Osteocyte (in vitro differentiated cells): ENCODE measurements at regions not wholly inside any gene's neighbourhood (a gene's known extent, or its start where the extent isn't known, plus 50 kb on each side); places are given as distances from the start of the nearest gene placed in this dataset.

Source experiments
- DNase-seq: peaks from one replicate; pipeline ENCODE4 v3.0.0; 2021; ENCODE audit warnings: mixed read lengths; ENCODE audit not compliant: unreplicated experiment; ENCODE audit errors: extremely low spot score
- H3K27ac Mint-ChIP-seq: one replicate; pipeline ENCODE4 v1.8.0; 2021; ENCODE audit warnings: mild to moderate bottlenecking, mixed read lengths; ENCODE audit not compliant: unreplicated experiment
- H3K27me3 Mint-ChIP-seq: one replicate; pipeline ENCODE4 v1.8.0; 2021; ENCODE audit warnings: mixed read lengths; ENCODE audit not compliant: unreplicated experiment
- H3K36me3 Mint-ChIP-seq: one replicate; pipeline ENCODE4 v1.8.0; 2021; ENCODE audit warnings: mixed read lengths; ENCODE audit not compliant: unreplicated experiment
- H3K4me1 Mint-ChIP-seq: one replicate; pipeline ENCODE4 v1.8.0; 2021; ENCODE audit warnings: mixed read lengths; ENCODE audit not compliant: unreplicated experiment
- H3K4me3 Mint-ChIP-seq: one replicate; pipeline ENCODE4 v1.8.0; 2021; ENCODE audit warnings: mild to moderate bottlenecking, moderate library complexity, mixed read lengths; ENCODE audit not compliant: unreplicated experiment
- H3K9me3 Mint-ChIP-seq: one replicate; pipeline ENCODE4 v1.8.0; 2021; ENCODE audit warnings: mixed read lengths; ENCODE audit not compliant: unreplicated experiment
- CTCF ChIP-seq: fragments of 200-600 bp; sonication (generic); IDR thresholded peaks from 2 replicates; pipeline ENCODE4 v1.5.0; 2021; ENCODE audit warnings: antibody characterized with exemption, mild to moderate bottlenecking, moderate library complexity

DNA sequence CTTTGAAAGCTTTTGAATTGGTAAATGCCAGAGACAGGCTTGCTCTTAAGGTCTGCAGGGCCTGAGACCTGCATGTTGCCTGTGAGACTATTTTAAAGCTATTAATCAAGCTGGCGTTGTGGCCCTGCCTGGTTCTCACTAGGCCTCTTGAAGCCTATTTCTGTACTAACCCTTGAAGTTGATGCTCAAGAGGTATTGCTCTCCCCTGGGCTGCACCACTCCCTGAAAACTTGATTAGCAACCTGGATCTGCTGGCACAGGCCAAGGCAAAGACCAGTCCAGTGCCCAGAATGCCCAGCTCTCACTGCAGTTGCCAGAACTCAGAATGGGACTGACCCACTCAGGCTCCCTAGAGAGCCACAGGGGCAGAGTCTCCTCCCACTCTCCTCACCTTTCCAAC is 220.0 kb upstream of the MEOX2 start:
- no peaks in the 10 kb centered on the region for H3K4me1 Mint-ChIP-seq
- H3K9me3 Mint-ChIP-seq, result no peaks in the 10 kb centered on the region
- TF ChIP-seq CTCF, result no peak
- H3K27me3 Mint-ChIP-seq, result no peaks in the 10 kb centered on the region
- H3K36me3 Mint-ChIP-seq, result no peaks in the 10 kb centered on the region
- H3K4me3 Mint-ChIP-seq, result no peak overlapping the region
- no peak overlapping the region for H3K27ac Mint-ChIP-seq
- no peak for DNase-seq

GRCh38 chr7:15905251-15906040 is 219.0 kb upstream of the MEOX2 start:
- no peaks in the 10 kb centered on the region for H3K36me3 Mint-ChIP-seq
- no peak overlapping the region for H3K4me3 Mint-ChIP-seq
- no peak overlapping the region for H3K27ac Mint-ChIP-seq
- TF ChIP-seq CTCF, result no peak
- H3K27me3 Mint-ChIP-seq, result no peaks in the 10 kb centered on the region
- no peak for DNase-seq
- H3K4me1 Mint-ChIP-seq, result no peaks in the 10 kb centered on the region
- no peaks in the 10 kb centered on the region for H3K9me3 Mint-ChIP-seq

DNA sequence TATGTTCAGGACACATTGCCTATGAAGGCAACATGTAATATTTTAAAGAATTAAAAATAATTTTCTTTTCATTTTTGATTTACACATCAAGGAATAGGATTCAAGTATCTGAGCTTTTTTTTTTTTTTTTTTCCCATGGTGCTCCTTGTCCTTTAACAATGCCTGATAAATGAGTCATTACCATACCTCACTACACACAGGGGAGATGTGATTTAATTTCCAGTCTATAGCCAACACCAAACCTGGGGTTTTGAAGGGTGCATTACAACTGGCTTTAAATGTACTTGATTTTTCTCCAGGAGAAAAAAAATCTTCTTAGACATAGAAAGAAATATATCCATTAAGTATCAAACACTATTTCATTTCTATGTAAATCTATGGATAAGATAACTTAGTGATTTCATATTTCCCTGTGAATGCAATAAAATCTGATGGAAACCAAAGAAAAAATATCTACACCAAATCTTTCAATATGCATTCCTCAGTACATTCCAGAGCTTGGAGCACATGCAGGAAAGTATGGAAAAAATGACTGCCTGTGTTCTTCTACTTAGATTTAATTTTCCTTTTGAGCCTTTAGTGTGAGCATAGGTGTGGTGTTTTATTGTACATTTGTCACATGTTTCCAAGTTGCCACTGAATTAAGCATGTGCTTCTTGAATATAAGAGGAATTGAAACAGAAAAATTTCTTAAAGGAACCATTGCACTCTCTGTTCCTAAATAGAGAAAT is 204.8 kb upstream of the MEOX2 start:
- Mint-ChIP-seq H3K4me1 (peaks cover 23% of the 10 kb centered on the region), H3K4me3 (no peak overlapping the region), H3K36me3 (peaks cover 2% of the 10 kb centered on the region), H3K9me3 (no peaks in the 10 kb centered on the region), H3K27me3 (no peaks in the 10 kb centered on the region), H3K27ac (peak overlapping the region; percentile 59)
- DNase-seq, result no peak
- TF ChIP-seq CTCF, result no peak

GRCh38 chr7:15889507-15889906 is 203.0 kb upstream of the MEOX2 start:
- Mint-ChIP-seq H3K36me3 (peaks cover 2% of the 10 kb centered on the region), H3K9me3 (no peaks in the 10 kb centered on the region), H3K4me3 (no peak overlapping the region), H3K27ac (no peak overlapping the region), H3K4me1 (peaks cover 23% of the 10 kb centered on the region), H3K27me3 (no peaks in the 10 kb centered on the region)
- TF ChIP-seq CTCF, result peak; percentile 29
- DNase-seq, result no peak

GRCh38 chr7:15888090-15888489 is 201.6 kb upstream of the MEOX2 start:
- no peak for DNase-seq
- H3K36me3 Mint-ChIP-seq, result no peaks in the 10 kb centered on the region
- no peaks in the 10 kb centered on the region for H3K9me3 Mint-ChIP-seq
- peaks cover 23% of the 10 kb centered on the region for H3K4me1 Mint-ChIP-seq
- no peaks in the 10 kb centered on the region for H3K27me3 Mint-ChIP-seq
- no peak overlapping the region for H3K27ac Mint-ChIP-seq
- no peak for TF ChIP-seq CTCF
- no peak overlapping the region for H3K4me3 Mint-ChIP-seq
